Choroid plexus epithelial cell (primary cell): ENCODE measurements at regions not wholly inside any gene's neighbourhood (a gene's known extent, or its start where the extent isn't known, plus 50 kb on each side); places are given as distances from the start of the nearest gene placed in this dataset.

Experiments used
- DNase-seq: peaks from one replicate; pipeline ENCODE4 v3.0.0-alpha.2; 2010; ENCODE audit warnings: low read depth
- H3K4me3 ChIP-seq: 2 replicates; pipeline ENCODE4 v1.5.1; 2011; ENCODE audit warnings: low read depth, mild to moderate bottlenecking, control low read depth, low read length, moderate library complexity
- TF ChIP-seq, protein P1 (sequence below): conservative IDR thresholded peaks from 2 replicates; pipeline ENCODE4 v1.5.1; 2011; ENCODE audit warnings: low read depth, mild to moderate bottlenecking, control low read depth, inconsistent platforms, low read length, moderate library complexity

DNA sequence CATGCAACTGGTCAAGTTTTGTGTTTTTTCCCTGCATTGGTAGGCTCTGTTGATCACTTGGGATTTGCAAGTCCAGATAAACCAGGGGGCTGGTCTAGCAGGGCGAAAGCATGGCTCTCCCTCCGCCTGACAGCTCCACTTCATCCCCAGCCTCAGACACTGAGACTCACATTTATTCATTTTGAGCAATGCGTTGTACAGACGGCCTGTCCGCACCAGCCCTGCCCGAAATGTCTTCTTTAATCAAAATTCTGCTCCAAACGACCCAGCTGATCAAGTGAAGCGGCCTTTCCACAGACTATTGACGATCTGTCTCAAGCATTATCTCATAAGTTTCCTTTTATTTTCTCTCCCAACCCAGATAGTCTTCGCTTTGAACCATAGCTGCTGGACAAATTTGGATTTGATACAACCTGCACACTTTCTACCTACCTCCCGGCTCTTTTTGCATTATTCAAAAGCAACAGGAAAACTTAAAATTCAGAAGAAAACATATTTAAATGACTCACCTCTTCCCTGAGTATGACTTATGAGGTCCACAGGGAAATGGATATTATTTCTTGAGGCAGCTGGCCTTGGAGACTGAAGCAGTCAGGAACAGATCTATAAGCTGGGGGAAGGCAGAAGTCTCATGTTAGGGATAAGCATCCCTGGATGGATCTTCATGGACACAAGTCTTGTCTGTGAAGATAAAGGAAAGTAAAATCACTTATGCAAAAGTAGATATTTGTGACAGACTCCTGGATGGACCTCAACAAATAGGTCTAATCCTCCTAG is 498.9 kb upstream of the MGMT start:
- TF ChIP-seq, protein P1, sequence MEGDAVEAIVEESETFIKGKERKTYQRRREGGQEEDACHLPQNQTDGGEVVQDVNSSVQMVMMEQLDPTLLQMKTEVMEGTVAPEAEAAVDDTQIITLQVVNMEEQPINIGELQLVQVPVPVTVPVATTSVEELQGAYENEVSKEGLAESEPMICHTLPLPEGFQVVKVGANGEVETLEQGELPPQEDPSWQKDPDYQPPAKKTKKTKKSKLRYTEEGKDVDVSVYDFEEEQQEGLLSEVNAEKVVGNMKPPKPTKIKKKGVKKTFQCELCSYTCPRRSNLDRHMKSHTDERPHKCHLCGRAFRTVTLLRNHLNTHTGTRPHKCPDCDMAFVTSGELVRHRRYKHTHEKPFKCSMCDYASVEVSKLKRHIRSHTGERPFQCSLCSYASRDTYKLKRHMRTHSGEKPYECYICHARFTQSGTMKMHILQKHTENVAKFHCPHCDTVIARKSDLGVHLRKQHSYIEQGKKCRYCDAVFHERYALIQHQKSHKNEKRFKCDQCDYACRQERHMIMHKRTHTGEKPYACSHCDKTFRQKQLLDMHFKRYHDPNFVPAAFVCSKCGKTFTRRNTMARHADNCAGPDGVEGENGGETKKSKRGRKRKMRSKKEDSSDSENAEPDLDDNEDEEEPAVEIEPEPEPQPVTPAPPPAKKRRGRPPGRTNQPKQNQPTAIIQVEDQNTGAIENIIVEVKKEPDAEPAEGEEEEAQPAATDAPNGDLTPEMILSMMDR = no peak
- H3K4me3 ChIP-seq = no peak overlapping the region
- DNase-seq = no peak

DNA sequence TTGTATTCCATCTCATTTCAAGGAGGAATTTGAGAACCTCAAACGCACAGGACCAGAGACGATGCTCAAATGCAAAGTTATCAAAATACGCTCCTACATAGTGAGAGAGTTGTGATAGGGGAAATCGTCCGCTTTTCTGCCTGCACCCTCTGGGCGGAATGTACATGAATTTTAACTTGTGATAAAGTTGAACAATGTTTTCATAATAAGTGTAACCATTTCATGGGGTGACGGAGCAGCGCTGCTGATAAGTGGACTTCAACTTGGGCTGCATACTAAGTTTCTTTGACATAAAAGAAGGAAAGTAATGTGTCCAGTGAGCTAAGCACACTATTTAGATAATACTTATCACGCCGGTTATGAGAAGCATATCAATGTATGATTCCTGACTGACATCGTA is 497.5 kb upstream of the MGMT start:
- no peak for DNase-seq
- TF ChIP-seq, protein P1 = no peak
- H3K4me3 ChIP-seq = no peak overlapping the region

DNA sequence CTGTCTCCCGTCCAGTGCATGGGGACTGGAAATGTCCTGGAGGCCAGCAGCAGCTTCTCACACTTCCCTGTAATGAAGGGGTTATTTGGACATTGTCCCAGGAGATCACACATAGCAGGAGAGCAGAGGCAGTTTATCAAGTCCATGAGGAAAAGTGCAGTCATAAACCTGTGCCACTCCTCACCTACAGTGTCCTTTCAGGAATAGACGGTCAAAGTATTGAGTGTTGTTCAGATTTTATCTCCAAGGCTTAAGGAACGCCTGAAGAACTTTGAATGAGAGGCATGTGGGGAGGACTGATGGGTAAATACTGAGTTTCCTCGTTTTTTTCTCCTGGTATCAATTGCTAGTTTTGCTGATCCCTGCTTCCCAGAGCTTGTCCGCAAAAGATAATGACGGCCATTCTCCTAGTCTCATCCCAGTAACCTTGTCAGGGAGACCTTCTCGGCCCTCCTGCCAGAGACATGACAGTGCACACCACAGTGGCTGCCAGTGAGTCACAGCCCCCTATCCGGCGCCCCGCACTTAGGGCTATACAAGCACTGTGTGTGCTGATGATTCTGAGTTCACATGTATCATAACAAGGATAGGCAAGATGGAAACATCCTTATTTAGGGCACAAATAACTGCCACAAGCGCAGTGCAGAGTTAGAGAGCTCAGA is 495.5 kb upstream of the MGMT start:
- TF ChIP-seq, protein P1 = no peak
- H3K4me3 ChIP-seq = no peak overlapping the region
- no peak for DNase-seq

- TF ChIP-seq, protein P1 = no peak
- H3K4me3 ChIP-seq = no peak overlapping the region
- DNase-seq = no peak
Measured at GRCh38 chr10:128972036-128972405, 495.0 kb upstream of the MGMT start.

GRCh38 chr10:128973221-128973620 is 493.8 kb upstream of the MGMT start:
- TF ChIP-seq, protein P1 = no peak
- no peak overlapping the region for H3K4me3 ChIP-seq
- DNase-seq = no peak

DNA sequence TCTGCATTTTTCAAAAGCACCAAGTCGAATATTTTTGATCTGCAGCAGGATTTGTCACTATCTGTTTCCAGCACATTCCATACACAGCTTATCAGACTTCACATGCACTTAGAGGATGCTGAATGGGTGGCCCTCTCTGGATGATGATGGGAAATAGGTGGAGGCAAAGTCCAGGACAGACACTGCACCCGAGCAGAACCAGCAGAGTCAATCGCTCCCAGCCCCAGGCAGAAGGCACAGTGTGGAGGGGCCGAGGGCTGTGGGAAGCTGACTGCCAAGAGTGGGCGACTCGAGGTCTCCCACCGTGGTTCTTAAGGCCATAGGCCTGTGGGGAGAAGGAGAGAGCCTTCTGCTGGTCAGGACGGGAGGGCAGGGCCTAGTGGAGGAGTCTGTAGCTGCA is 490.2 kb upstream of the MGMT start:
- no peak overlapping the region for H3K4me3 ChIP-seq
- TF ChIP-seq, protein P1 = no peak
- DNase-seq = no peak

DNA sequence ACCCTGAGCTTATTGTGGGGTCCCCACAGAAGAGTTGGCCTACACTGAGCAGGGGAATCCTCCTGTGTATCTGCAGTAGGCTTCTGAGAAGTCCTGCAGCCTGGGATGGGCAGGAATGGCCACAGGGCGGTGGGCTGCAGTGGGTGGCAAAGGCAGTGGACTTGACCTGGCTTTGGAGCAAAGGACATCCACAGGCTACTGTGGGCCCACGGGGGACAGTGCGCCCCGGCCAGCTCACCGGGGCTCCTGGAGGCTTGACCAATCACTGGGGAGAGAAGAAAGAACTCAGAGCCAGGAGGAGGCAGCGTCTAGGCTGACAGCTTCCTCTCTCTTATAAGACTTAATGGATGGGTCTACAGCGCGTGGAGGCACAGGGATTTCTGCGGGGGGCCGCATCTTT is 488.8 kb upstream of the MGMT start:
- TF ChIP-seq, protein P1 = no peak
- no peak overlapping the region for H3K4me3 ChIP-seq
- DNase-seq = no peak
